Lower lobe of right lung (tissue), 2 donors: ENCODE measurements at regions not wholly inside any gene's neighbourhood (a gene's known extent, or its start where the extent isn't known, plus 50 kb on each side); places are given as distances from the start of the nearest gene placed in this dataset.

Experiments
- ATAC-seq, 2 donors: fragments of 200-7000 bp; cut with Tn5 transposase; one replicate each; pipeline ENCODE4 v1.9.1; 2020 to 2022; ENCODE audit warnings: mild to moderate bottlenecking in 2 of 2, moderate library complexity in 2 of 2
- DNase-seq: peaks from one replicate; pipeline ENCODE4 v3.0.0-alpha.2; 2020
- H3K27ac ChIP-seq: fragments of 200-600 bp; one replicate; pipeline ENCODE4 v1.8.0; 2022
- H3K27me3 ChIP-seq: fragments of 200-600 bp; one replicate; pipeline ENCODE4 v1.8.0; 2022; ENCODE audit warnings: low read depth
- H3K36me3 ChIP-seq: fragments of 200-600 bp; one replicate; pipeline ENCODE4 v1.8.0; 2022; ENCODE audit warnings: mild to moderate bottlenecking
- H3K4me1 ChIP-seq: fragments of 200-600 bp; one replicate; pipeline ENCODE4 v1.8.0; 2022
- H3K4me3 ChIP-seq: fragments of 200-600 bp; one replicate; pipeline ENCODE4 v1.8.0; 2022; ENCODE audit warnings: mild to moderate bottlenecking
- H3K9me3 ChIP-seq: fragments of 200-600 bp; one replicate; pipeline ENCODE4 v1.8.0; 2022
- CTCF ChIP-seq: fragments of 200-600 bp; IDR thresholded peaks from one replicate; pipeline ENCODE4 v1.8.0; 2022; ENCODE audit warnings: antibody characterized with exemption, mild to moderate bottlenecking
- intact Hi-C: fragments of 100-400 bp; cut with DNase I; formaldehyde crosslinking; loops from one replicate; pipeline ENCODE4 v1.11.0; 2022
- donor health status: DM: no; HTN: yes; CAD: no; lungs with severe emphysema.

DNA sequence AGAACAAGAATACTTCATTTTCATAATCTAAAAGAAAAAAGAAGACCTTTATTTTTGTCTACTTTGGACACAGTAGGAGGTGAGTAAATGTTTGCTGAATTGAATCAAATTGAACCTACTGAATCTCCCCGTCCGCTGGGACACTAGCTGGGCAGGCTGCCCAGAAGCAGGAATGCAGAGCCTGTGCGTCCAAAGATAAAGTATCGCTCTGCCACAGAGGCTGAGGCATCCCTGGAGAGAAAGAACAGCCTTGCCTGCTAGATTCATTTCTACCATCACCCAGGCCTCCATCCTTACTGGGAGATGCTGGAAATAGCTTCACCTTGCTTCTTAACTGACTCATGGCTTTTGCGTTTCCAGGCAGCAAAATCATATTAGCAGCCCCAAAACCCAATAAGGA lies 64.1 kb upstream of the TSPAN11 start:
- H3K9me3 ChIP-seq = peaks cover 4% of the 10 kb centered on the region
- H3K4me1 ChIP-seq = no peaks in the 10 kb centered on the region
- ATAC-seq = no peak
- intact Hi-C loops = no loop called here
- H3K4me3 ChIP-seq = no peak overlapping the region
- no peak for TF ChIP-seq CTCF
- H3K36me3 ChIP-seq = no peaks in the 10 kb centered on the region
- no peak for DNase-seq
- no peaks in the 10 kb centered on the region for H3K27me3 ChIP-seq
- H3K27ac ChIP-seq = no peak overlapping the region

DNA sequence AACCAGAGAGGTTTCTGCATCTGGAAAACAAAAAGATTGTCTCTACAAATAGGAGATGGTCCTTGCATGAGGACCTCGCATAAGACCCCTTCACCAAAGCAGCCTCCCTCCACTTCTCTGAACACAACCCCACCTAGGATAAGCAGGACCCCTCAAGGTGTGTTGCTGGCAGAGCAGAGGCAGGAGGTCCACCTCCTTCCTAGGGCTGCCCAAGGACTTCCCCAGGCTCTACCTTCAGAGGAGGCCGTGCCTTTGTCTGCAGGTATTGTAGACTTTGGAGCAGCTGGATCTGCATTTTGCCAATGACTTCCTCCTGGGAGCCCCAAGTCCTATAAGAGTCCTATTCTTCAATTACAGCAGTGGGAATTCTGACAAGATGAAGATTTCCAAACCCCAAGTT lies 67.3 kb upstream of the TSPAN11 start:
- no peaks in the 10 kb centered on the region for H3K4me1 ChIP-seq
- DNase-seq = no peak
- no peak overlapping the region for H3K4me3 ChIP-seq
- TF ChIP-seq CTCF = no peak
- H3K9me3 ChIP-seq = no peaks in the 10 kb centered on the region
- intact Hi-C loops = no loop called here
- no peaks in the 10 kb centered on the region for H3K27me3 ChIP-seq
- ATAC-seq = no peak
- no peaks in the 10 kb centered on the region for H3K36me3 ChIP-seq
- no peak overlapping the region for H3K27ac ChIP-seq

GRCh38 chr12:30858471-30858870 lies 68.1 kb upstream of the TSPAN11 start:
- TF ChIP-seq CTCF = no peak
- no peak for ATAC-seq
- Histone ChIP-seq H3K4me3 (no peak overlapping the region), H3K27me3 (no peaks in the 10 kb centered on the region), H3K36me3 (no peaks in the 10 kb centered on the region), H3K27ac (no peak overlapping the region), H3K9me3 (no peaks in the 10 kb centered on the region), H3K4me1 (no peaks in the 10 kb centered on the region)
- DNase-seq = no peak
- intact Hi-C loops = no loop called here

DNA sequence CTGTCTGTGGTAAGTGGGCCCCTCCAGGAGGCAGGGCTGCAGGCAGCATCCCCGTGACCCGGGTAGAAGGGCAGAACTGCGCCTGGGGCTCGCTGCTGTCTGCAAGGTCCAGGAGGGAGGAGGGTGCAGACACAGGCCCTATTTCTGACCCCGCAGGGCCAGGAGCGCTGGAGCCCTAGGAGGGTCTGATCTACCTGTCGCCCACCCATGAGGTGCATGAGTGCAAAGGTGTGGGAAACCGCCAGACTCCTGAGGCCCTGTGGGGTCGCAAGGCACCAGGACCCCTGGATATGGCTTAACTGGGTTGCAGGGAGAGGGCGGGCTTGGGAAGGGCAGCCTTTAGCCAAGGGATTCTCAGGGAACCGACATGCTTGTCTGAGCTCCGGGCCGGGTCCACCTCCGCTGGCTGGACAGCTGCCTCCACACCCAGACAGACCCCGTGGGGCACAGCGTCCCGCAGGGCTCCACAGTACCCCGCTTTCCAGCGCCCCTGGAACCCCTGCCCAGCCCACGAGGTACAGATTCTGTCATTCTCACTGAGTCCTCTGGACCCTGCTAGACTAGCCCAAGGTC lies 72.9 kb upstream of the TSPAN11 start:
- intact Hi-C loops = no loop called here
- no peak for TF ChIP-seq CTCF
- DNase-seq = no peak
- Histone ChIP-seq H3K4me3 (no peak overlapping the region), H3K36me3 (no peaks in the 10 kb centered on the region), H3K9me3 (no peaks in the 10 kb centered on the region), H3K27ac (no peak overlapping the region), H3K27me3 (no peaks in the 10 kb centered on the region), H3K4me1 (peaks cover 5% of the 10 kb centered on the region)
- peak; percentile 14 to 57 for ATAC-seq

GRCh38 chr12:30850684-30851083 lies 75.9 kb upstream of the TSPAN11 start:
- H3K4me3 ChIP-seq = no peak overlapping the region
- peaks cover 5% of the 10 kb centered on the region for H3K4me1 ChIP-seq
- H3K9me3 ChIP-seq = no peaks in the 10 kb centered on the region
- intact Hi-C loops = no loop called here
- no peak for ATAC-seq
- DNase-seq = no peak
- TF ChIP-seq CTCF = no peak
- H3K36me3 ChIP-seq = no peaks in the 10 kb centered on the region
- no peak overlapping the region for H3K27ac ChIP-seq
- no peaks in the 10 kb centered on the region for H3K27me3 ChIP-seq

DNA sequence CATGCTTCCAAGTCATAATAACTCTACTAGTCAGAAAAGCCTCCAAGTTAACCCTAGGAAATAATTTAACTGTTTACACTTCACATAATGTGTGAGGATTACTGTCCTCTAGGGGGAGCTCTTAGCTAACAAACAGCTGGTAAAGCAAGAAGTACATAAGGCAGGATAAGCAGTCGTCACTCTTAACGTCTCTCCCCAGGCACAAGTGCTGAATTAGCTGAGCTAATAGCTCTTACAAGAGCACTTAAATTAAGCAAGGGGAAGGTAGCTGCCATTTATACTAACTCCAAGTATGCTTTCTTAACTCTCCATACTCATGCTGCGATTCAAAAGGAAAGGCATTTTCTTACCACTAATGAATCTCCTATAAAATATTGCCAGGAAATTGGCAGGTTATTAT lies 79.3 kb upstream of the TSPAN11 start:
- intact Hi-C loops = no loop called here
- peak in 1 of 2 donors; percentile 35 for ATAC-seq
- peaks cover under 1% of the 10 kb centered on the region for H3K27me3 ChIP-seq

More for the DNA sequence above, 79.3 kb upstream of the TSPAN11 start:
- no peaks in the 10 kb centered on the region for H3K9me3 ChIP-seq
- no peak overlapping the region for H3K4me3 ChIP-seq
- peak; percentile 70 for TF ChIP-seq CTCF
- no peak for DNase-seq
- H3K27ac ChIP-seq = no peak overlapping the region
- H3K4me1 ChIP-seq = peaks cover 5% of the 10 kb centered on the region
- no peaks in the 10 kb centered on the region for H3K36me3 ChIP-seq
